ENCODE measurements at regions not wholly inside any gene's neighbourhood (a gene's known extent, or its start where the extent isn't known, plus 50 kb on each side); places are given as distances from the start of the nearest gene placed in this dataset.

DNA sequence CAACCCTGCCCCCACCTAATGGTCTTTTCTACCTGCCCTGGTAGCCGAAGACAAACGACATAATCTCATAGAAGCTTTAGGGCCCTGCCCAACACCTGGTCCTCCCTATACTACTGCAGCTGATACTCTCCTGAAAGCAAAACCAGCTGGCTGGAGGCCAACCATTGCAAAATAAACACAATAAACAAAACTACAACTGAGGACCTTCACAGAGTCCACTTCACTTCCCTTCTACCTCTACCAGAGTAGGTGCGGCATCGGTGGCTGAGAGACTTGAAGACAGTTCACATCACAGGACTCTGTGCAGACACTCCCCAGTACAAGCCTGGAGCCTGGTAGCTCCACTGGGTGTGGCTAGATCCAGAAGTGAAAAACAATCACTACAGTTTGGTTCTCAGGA is 476.2 kb downstream of the MMUT start:
- TF ChIP-seq, protein P1, sequence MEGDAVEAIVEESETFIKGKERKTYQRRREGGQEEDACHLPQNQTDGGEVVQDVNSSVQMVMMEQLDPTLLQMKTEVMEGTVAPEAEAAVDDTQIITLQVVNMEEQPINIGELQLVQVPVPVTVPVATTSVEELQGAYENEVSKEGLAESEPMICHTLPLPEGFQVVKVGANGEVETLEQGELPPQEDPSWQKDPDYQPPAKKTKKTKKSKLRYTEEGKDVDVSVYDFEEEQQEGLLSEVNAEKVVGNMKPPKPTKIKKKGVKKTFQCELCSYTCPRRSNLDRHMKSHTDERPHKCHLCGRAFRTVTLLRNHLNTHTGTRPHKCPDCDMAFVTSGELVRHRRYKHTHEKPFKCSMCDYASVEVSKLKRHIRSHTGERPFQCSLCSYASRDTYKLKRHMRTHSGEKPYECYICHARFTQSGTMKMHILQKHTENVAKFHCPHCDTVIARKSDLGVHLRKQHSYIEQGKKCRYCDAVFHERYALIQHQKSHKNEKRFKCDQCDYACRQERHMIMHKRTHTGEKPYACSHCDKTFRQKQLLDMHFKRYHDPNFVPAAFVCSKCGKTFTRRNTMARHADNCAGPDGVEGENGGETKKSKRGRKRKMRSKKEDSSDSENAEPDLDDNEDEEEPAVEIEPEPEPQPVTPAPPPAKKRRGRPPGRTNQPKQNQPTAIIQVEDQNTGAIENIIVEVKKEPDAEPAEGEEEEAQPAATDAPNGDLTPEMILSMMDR (IDR thresholded peaks at IDR 0.05) = no peak
- TF ChIP-seq ZFX (IDR thresholded peaks at IDR 0.05; ENCODE audit: borderline replicate concordance) = no peak
